HCT116 (cell line): ENCODE measurements at regions not wholly inside any gene's neighbourhood (a gene's known extent, or its start where the extent isn't known, plus 50 kb on each side); places are given as distances from the start of the nearest gene placed in this dataset.

Experiments used
- ATAC-seq: fragments of 200-7000 bp; cut with Tn5 transposase; 2 replicates; pipeline ENCODE4 v1.9.1; 2020; ENCODE audit warnings: mild to moderate bottlenecking, moderate library complexity
- BruUV-seq: library from RNA; stranded (reverse); fragments of 400-500 nt; replicated peaks from 2 replicates; lab custom pipeline; 2021; lab: Mats Ljungman, UMichigan
- CTCF ChIA-PET: fragments of 300-600 bp; sonication (Branson Sonifier 250); formaldehyde crosslinking; loops from one replicate; lab custom pipeline; 2021; ENCODE audit warnings: antibody characterized with exemption; lab: Charles Lee
- POLR2A ChIA-PET: fragments of 300-600, 350-600 bp; sonication (Branson Sonifier 250); formaldehyde crosslinking; loops from one replicate; lab custom pipeline; 2021; ENCODE audit warnings: antibody characterized with exemption; lab: Charles Lee
- RAD21 ChIA-PET, 2 experiments: fragments of 300-600 bp; sonication (Branson Sonifier 250); formaldehyde crosslinking; loops; one replicate each; lab custom pipeline; 2023; ENCODE audit warnings: low total read pairs in 2 of 2; ENCODE audit not compliant: uncharacterized antibody in 2 of 2, unreplicated experiment in 2 of 2, low non-redundant PET in 1 of 2; lab: Charles Lee
- DNase-seq: peaks from one replicate; pipeline ENCODE4 v3.0.0-alpha.2; 2010; ENCODE audit warnings: low read depth, low spot score
- H2AFZ ChIP-seq: fragments of 200-600 bp; shearing (Covaris generic), sonication (generic); 2 replicates; pipeline ENCODE4 v1.6.1; 2017; ENCODE audit warnings: low read depth, mixed run types, mixed read lengths, antibody characterized with exemption, low read length; ENCODE audit not compliant: poor library complexity, severe bottlenecking
- H3K27ac ChIP-seq: 2 replicates; pipeline ENCODE4 v1.5.1; 2012; ENCODE audit warnings: low read depth, low read length
- H3K27me3 ChIP-seq: fragments of 200-600 bp; sonication (generic); 2 replicates; pipeline ENCODE4 v1.6.1; 2016; ENCODE audit warnings: mixed run types, low read length, mixed read lengths; ENCODE audit not compliant: insufficient read depth
- H3K36me3 ChIP-seq, 2 experiments: fragments of 200-500 bp in 1 of 2; fragments of 200-600 bp in 1 of 2; sonication (Bioruptor generic) in 1 of 2; sonication (generic) in 1 of 2; 2 replicates each; pipeline versions ENCODE4 v1.5.1 to v1.6.1; 2014 to 2016; ENCODE audit warnings: low read length in 2 of 2, inconsistent platforms in 1 of 2, mixed read lengths in 1 of 2, mixed run types in 1 of 2; ENCODE audit not compliant: insufficient read depth in 2 of 2, control insufficient read depth in 1 of 2
- H3K4me1 ChIP-seq, 2 experiments: fragments of 200-600 bp in 1 of 2; sonication (generic) in 1 of 2; 2 replicates each; pipeline versions ENCODE4 v1.5.1 to v1.6.1; 2012 to 2017; ENCODE audit warnings: low read length in 2 of 2, inconsistent platforms in 1 of 2, mild to moderate bottlenecking in 1 of 2, mixed read lengths in 1 of 2, mixed run types in 1 of 2, moderate library complexity in 1 of 2; ENCODE audit not compliant: insufficient read depth in 2 of 2, control insufficient read depth in 1 of 2
- H3K4me2 ChIP-seq: fragments of 200-600 bp; sonication (generic); 2 replicates; pipeline ENCODE4 v1.6.1; 2017; ENCODE audit warnings: mixed run types, low read length, mixed read lengths
- H3K4me3 ChIP-seq, 2 experiments: fragments of 200-600 bp in 1 of 2; sonication (generic) in 1 of 2; replicated peaks in 1 of 2; 2 replicates each; pipeline ENCODE4 v1.5.1; 2011 to 2016; ENCODE audit warnings: low read length in 2 of 2, control low read depth in 1 of 2, low read depth in 1 of 2, mild to moderate bottlenecking in 1 of 2, mixed read lengths in 1 of 2, mixed run types in 1 of 2
- H3K79me2 ChIP-seq: fragments of 200-600 bp; sonication (generic); 2 replicates; pipeline ENCODE4 v1.6.1; 2017; ENCODE audit warnings: mild to moderate bottlenecking, mixed run types, low read length, moderate library complexity, mixed read lengths; ENCODE audit not compliant: insufficient read depth
- H3K9ac ChIP-seq: fragments of 200-600 bp; sonication (generic); 2 replicates; pipeline ENCODE4 v1.6.1; 2016; ENCODE audit warnings: low read length, mixed read lengths
- H3K9me2 ChIP-seq: fragments of 200-600 bp; sonication (generic), shearing (Covaris generic); 2 replicates; pipeline ENCODE4 v1.6.1; 2017; ENCODE audit warnings: mixed run types, mild to moderate bottlenecking, moderate library complexity; ENCODE audit not compliant: insufficient read depth
- H3K9me3 ChIP-seq, 2 experiments: fragments of 200-500 bp in 1 of 2; fragments of 200-600 bp in 1 of 2; sonication (Bioruptor generic) in 1 of 2; sonication (generic) in 1 of 2; 2 replicates each; pipeline ENCODE4 v1.6.1; 2014 to 2017; ENCODE audit warnings: low read length in 2 of 2, mixed read lengths in 2 of 2, inconsistent platforms in 1 of 2, low read depth in 1 of 2, mild to moderate bottlenecking in 1 of 2, mixed run types in 1 of 2, moderate library complexity in 1 of 2; ENCODE audit not compliant: control insufficient read depth in 1 of 2, insufficient read depth in 1 of 2
- H4K20me1 ChIP-seq: fragments of 200-600 bp; sonication (generic), shearing (Covaris generic); 2 replicates; pipeline ENCODE4 v1.6.1; 2017; ENCODE audit warnings: mixed run types, mild to moderate bottlenecking, moderate library complexity; ENCODE audit not compliant: insufficient read depth
- CEBPB ChIP-seq: IDR thresholded peaks from 2 replicates; pipeline ENCODE4 v1.6.1; 2012; ENCODE audit warnings: low read depth
- CTCF ChIP-seq, 3 experiments: fragments of 200-600 bp in 1 of 3; sonication (generic) in 1 of 3; IDR thresholded peaks in 2 of 3; conservative IDR thresholded peaks in 1 of 3; 2 replicates each; pipeline ENCODE4 v1.5.1; 2012 to 2017; ENCODE audit warnings: low read depth in 2 of 3, low read length in 2 of 3, antibody characterized with exemption in 1 of 3, borderline replicate concordance in 1 of 3, control low read depth in 1 of 3, mild to moderate bottlenecking in 1 of 3, mixed read lengths in 1 of 3, mixed run types in 1 of 3, moderate library complexity in 1 of 3; ENCODE audit not compliant: insufficient read depth in 1 of 3
- EGR1 ChIP-seq: IDR thresholded peaks from 2 replicates; pipeline ENCODE4 v1.6.1; 2012; ENCODE audit warnings: low read depth
- EZH2 ChIP-seq: fragments of 200-600 bp; sonication (generic); IDR thresholded peaks from 2 replicates; pipeline ENCODE4 v1.6.1; 2017; ENCODE audit warnings: antibody characterized with exemption, mixed run types
- FOSL1 ChIP-seq: IDR thresholded peaks from 2 replicates; pipeline ENCODE4 v1.6.1; 2012; ENCODE audit warnings: low read depth
- JUND ChIP-seq: IDR thresholded peaks from 2 replicates; pipeline ENCODE4 v1.6.1; 2012
- MAX ChIP-seq: IDR thresholded peaks from 2 replicates; pipeline ENCODE4 v1.6.1; 2012
- POLR2AphosphoS5 ChIP-seq: IDR thresholded peaks from 2 replicates; pipeline ENCODE4 v1.6.1; 2011; ENCODE audit warnings: mild to moderate bottlenecking, low read depth, low read length, moderate library complexity
- RAD21 ChIP-seq: IDR thresholded peaks from 2 replicates; pipeline ENCODE4 v1.6.1; 2012; ENCODE audit warnings: low read depth, mild to moderate bottlenecking
- SP1 ChIP-seq: IDR thresholded peaks from 2 replicates; pipeline ENCODE4 v1.6.1; 2012; ENCODE audit warnings: low read depth
- SRF ChIP-seq: IDR thresholded peaks from 2 replicates; pipeline ENCODE4 v1.6.1; 2012; ENCODE audit warnings: low read depth
- TCF7L2 ChIP-seq: IDR thresholded peaks from 2 replicates; pipeline ENCODE4 v1.7.0; 2011; ENCODE audit warnings: borderline replicate concordance, inconsistent platforms; ENCODE audit not compliant: insufficient read depth, insufficient read length; ENCODE audit errors: extremely low read depth
- ZNF274 ChIP-seq: fragments of 200-500 bp; sonication (Bioruptor generic); IDR thresholded peaks from 2 replicates; pipeline ENCODE4 v1.6.1; 2014; ENCODE audit warnings: mild to moderate bottlenecking, low read depth, low read length, inconsistent platforms
- intact Hi-C: fragments of 100-400 bp; cut with micrococcal nuclease; formaldehyde crosslinking; loops from 2 replicates; pipeline ENCODE4 v1.10.0; 2022

GRCh38 chr18:68566991-68567390 lies 147.9 kb downstream of the TMX3 start:
- Histone ChIP-seq H3K27me3 (no peaks in the 10 kb centered on the region), H3K79me2 (no peaks in the 10 kb centered on the region), H4K20me1 (no peaks in the 10 kb centered on the region), H3K36me3 (no peaks in the 10 kb centered on the region), H3K27ac (no peak overlapping the region), H2AFZ (no peak overlapping the region), H3K4me3 (no peak overlapping the region), H3K9me2 (no peaks in the 10 kb centered on the region), H3K9ac (no peak overlapping the region), H3K4me2 (no peak overlapping the region), H3K9me3 (no peaks in the 10 kb centered on the region; a peak in 1 of 4 replicates), H3K4me1 (no peaks in the 10 kb centered on the region)
- ATAC-seq: no peak
- POLR2A ChIA-PET: no interaction called here
- no TSS peak for BruUV-seq
- CTCF ChIA-PET: no interaction called here
- TF ChIP-seq EGR1 (no peak), CTCF (IDR thresholded peaks at IDR 0.05 in 2 of 3, conservative IDR thresholded peaks at IDR 0.05 in 1 of 3; ENCODE audit: borderline replicate concordance in 1 of 3, insufficient read depth in 1 of 3, low read depth in 2 of 3, low read length in 2 of 3) (no peak), EZH2 (no peak), TCF7L2 (no peak), SRF (no peak), RAD21 (no peak), POLR2AphosphoS5 (no peak), FOSL1 (no peak), ZNF274 (no peak), JUND (no peak), CEBPB (no peak), SP1 (no peak), MAX (no peak)
- RAD21 ChIA-PET: no interaction called here
- intact Hi-C loops: no loop called here
- DNase-seq: no peak
